DOHH2 (cell line): ENCODE measurements at regions not wholly inside any gene's neighbourhood (a gene's known extent, or its start where the extent isn't known, plus 50 kb on each side); places are given as distances from the start of the nearest gene placed in this dataset.

ENCODE experiments used
- CTCF ChIP-seq: fragments of 200-600 bp; sonication (generic); IDR thresholded peaks from one replicate; pipeline ENCODE4 v1.5.1; 2014; ENCODE audit warnings: antibody characterized with exemption, mild to moderate bottlenecking, low read depth, low read length; ENCODE audit not compliant: poor library complexity, severe bottlenecking
- EZH2phosphoT487 ChIP-seq: fragments of 200-600 bp; sonication (generic); IDR thresholded peaks from 2 replicates; pipeline ENCODE4 v1.6.1; 2017; ENCODE audit warnings: borderline replicate concordance, mild to moderate bottlenecking, antibody characterized with exemption, low read length, moderate library complexity, mixed read lengths

DNA sequence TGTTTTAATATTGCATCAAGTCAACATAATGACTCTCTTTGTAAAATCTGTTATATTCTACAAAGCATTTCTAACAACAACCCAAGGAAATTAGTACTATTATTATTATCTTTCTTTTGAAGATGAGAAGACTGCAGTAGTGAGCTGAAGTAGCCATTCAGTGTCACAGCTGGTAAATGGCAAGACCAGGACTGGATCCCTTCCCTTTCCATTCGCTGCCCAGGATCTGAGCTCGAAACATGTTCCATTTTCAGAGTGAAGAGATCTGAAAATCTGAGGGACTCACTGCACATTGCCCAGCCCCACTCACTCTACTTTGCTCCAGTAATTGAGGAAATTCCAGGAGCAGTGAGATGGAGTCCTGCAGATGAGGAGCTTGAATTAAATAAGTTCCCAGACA lies 240.0 kb upstream of the BLID start:
- TF ChIP-seq CTCF (no peak), EZH2phosphoT487 (no peak)
